GM23248 (cell line): ENCODE measurements at regions not wholly inside any gene's neighbourhood (a gene's known extent, or its start where the extent isn't known, plus 50 kb on each side); places are given as distances from the start of the nearest gene placed in this dataset.
A peak's percentile ranks its signal among the peaks of the same experiment; 100 is the strongest.
"Not testable (repeated sequence)": the region's sequence is repeated elsewhere in the genome, so short reads cannot be mapped to it uniquely, and the experiment has no call there.

Experiments
- DNase-seq: peaks from one replicate; pipeline ENCODE4 v3.0.0-alpha.2; 2015
- H2AFZ ChIP-seq: fragments of 200-600 bp; sonication (generic); 2 replicates; pipeline ENCODE4 v1.6.1; 2016; ENCODE audit warnings: antibody characterized with exemption
- H3F3A ChIP-seq: fragments of 200-600 bp; sonication (generic); 2 replicates; pipeline ENCODE4 v1.6.1; 2016; ENCODE audit warnings: mild to moderate bottlenecking, antibody characterized with exemption, mixed run types; ENCODE audit not compliant: insufficient read depth
- H3K27ac ChIP-seq: fragments of 200-600 bp; sonication (generic); 2 replicates; pipeline ENCODE4 v1.5.1; 2016; ENCODE audit warnings: mild to moderate bottlenecking
- H3K27me3 ChIP-seq: fragments of 200-600 bp; sonication (generic); replicated peaks from 2 replicates; pipeline ENCODE4 v1.6.1; 2016; ENCODE audit warnings: mild to moderate bottlenecking; ENCODE audit not compliant: insufficient read depth
- H3K36me3 ChIP-seq: fragments of 200-600 bp; sonication (generic); 2 replicates; pipeline ENCODE4 v1.6.1; 2016; ENCODE audit warnings: low read depth, mild to moderate bottlenecking
- H3K4me1 ChIP-seq: fragments of 200-600 bp; sonication (generic); 2 replicates; pipeline ENCODE4 v1.6.1; 2016; ENCODE audit warnings: mild to moderate bottlenecking; ENCODE audit not compliant: insufficient read depth
- H3K4me2 ChIP-seq: fragments of 200-600 bp; sonication (generic); one replicate; pipeline ENCODE4 v1.6.1; 2016; ENCODE audit warnings: mild to moderate bottlenecking; ENCODE audit not compliant: unreplicated experiment
- H3K4me3 ChIP-seq: fragments of 200-600 bp; sonication (generic); 2 replicates; pipeline ENCODE4 v1.5.1; 2016; ENCODE audit warnings: mild to moderate bottlenecking
- H3K79me2 ChIP-seq: fragments of 200-600 bp; sonication (generic); 2 replicates; pipeline ENCODE4 v1.6.1; 2016; ENCODE audit warnings: mild to moderate bottlenecking; ENCODE audit not compliant: insufficient read depth
- H3K9ac ChIP-seq: fragments of 200-600 bp; sonication (generic); 2 replicates; pipeline ENCODE4 v1.6.1; 2016; ENCODE audit warnings: mild to moderate bottlenecking
- H3K9me2 ChIP-seq: fragments of 200-600 bp; sonication (generic); 2 replicates; pipeline ENCODE4 v1.6.1; 2016; ENCODE audit warnings: mixed run types, mild to moderate bottlenecking, moderate library complexity; ENCODE audit not compliant: insufficient read depth
- H3K9me3 ChIP-seq: fragments of 200-600 bp; sonication (generic); one replicate; pipeline ENCODE4 v1.6.1; 2017; ENCODE audit warnings: low read depth
- H4K20me1 ChIP-seq: fragments of 200-600 bp; sonication (generic); 2 replicates; pipeline ENCODE4 v1.6.0; 2016; ENCODE audit not compliant: insufficient read depth
- EZH2 ChIP-seq: fragments of 200-600 bp; sonication (generic); IDR thresholded peaks from 2 replicates; pipeline ENCODE4 v1.6.1; 2018; ENCODE audit warnings: antibody characterized with exemption, mild to moderate bottlenecking; ENCODE audit not compliant: insufficient read depth, poor library complexity, severe bottlenecking
- EZH2phosphoT487 ChIP-seq: fragments of 200-600 bp; sonication (generic); IDR thresholded peaks from 2 replicates; pipeline ENCODE4 v1.6.1; 2018; ENCODE audit warnings: antibody characterized with exemption, moderate library complexity, mild to moderate bottlenecking, low read depth; ENCODE audit not compliant: insufficient read depth
- WGBS, 2 experiments: methylation state at CpG; one replicate each; pipeline ENCODE4 v1.1.6; 2015 to 2017; ENCODE audit warnings: low lambda C conversion rate in 2 of 2, low coverage in 1 of 2; ENCODE audit errors: missing lambda C conversion rate in 2 of 2; 5-methylcytosine and 5-hydroxymethylcytosine counted together
- in situ Hi-C: fragments of 300-500 bp; cut with MboI; formaldehyde crosslinking; loops from 2 replicates; pipeline ENCODE4 v1.15.0; 2020

GRCh38 chr20:46785958-46786357 lies 76.5 kb downstream of the SLC2A10 start:
- 0 out of 2 replicates have a peak, but pooled peaks cover 10% of the 10 kb centered on the region for H3K27me3 ChIP-seq
- H3K4me3 ChIP-seq: no peak overlapping the region
- no peak for DNase-seq
- in situ Hi-C loops: no loop called here
- H3K4me2 ChIP-seq: no peak overlapping the region
- 49 to 52% methylated on average over 7 of the region's 7 CpGs for WGBS, 2 experiments
- H2AFZ ChIP-seq: no peak overlapping the region
- no peak overlapping the region for H3K9ac ChIP-seq
- H3K36me3 ChIP-seq: no peaks in the 10 kb centered on the region
- no peaks in the 10 kb centered on the region for H3K9me2 ChIP-seq
- TF ChIP-seq EZH2phosphoT487 (no peak), EZH2 (no peak)
- no peaks in the 10 kb centered on the region for H3F3A ChIP-seq
- H3K79me2 ChIP-seq: no peaks in the 10 kb centered on the region
- 0 out of 2 replicates have a peak, but pooled peaks cover 6% of the 10 kb centered on the region for H3K4me1 ChIP-seq
- H4K20me1 ChIP-seq: no peaks in the 10 kb centered on the region
- no peaks in the 10 kb centered on the region for H3K9me3 ChIP-seq
- no peak overlapping the region for H3K27ac ChIP-seq

- DNase-seq: no peak
- Histone ChIP-seq H3K9ac (no peak overlapping the region), H3K27me3 (0 out of 2 replicates have a peak, but pooled peaks cover 10% of the 10 kb centered on the region), H3K4me3 (no peak overlapping the region), H4K20me1 (no peaks in the 10 kb centered on the region), H3K4me2 (no peak overlapping the region), H3K9me2 (no peaks in the 10 kb centered on the region), H3K36me3 (no peaks in the 10 kb centered on the region), H3K9me3 (no peaks in the 10 kb centered on the region), H3K4me1 (0 out of 2 replicates have a peak, but pooled peaks cover 6% of the 10 kb centered on the region), H3F3A (no peaks in the 10 kb centered on the region), H2AFZ (no peak overlapping the region), H3K79me2 (no peaks in the 10 kb centered on the region), H3K27ac (no peak overlapping the region)
- WGBS, 2 experiments: 52 to 55% methylated on average over 6 of the region's 6 CpGs
- TF ChIP-seq EZH2phosphoT487: no peak
- no peak for TF ChIP-seq EZH2
- in situ Hi-C loops: no loop called here
These were observed 77.1 kb downstream of the SLC2A10 start for GRCh38 chr20:46786566-46786965.

- TF ChIP-seq EZH2phosphoT487: no peak
- no peak for TF ChIP-seq EZH2
- Histone ChIP-seq H3K9me3 (no peaks in the 10 kb centered on the region), H3K4me1 (0 out of 2 replicates have a peak, but pooled peaks cover 6% of the 10 kb centered on the region), H3K27ac (no peak overlapping the region), H3K9ac (no peak overlapping the region), H3K4me3 (no peak overlapping the region), H3K27me3 (peaks cover 14% of the 10 kb centered on the region; the same call in 1 of the 2 replicates), H2AFZ (peak overlapping the region; percentile 12; the same call in 1 of the 2 replicates), H3K9me2 (no peaks in the 10 kb centered on the region), H3K4me2 (no peak overlapping the region), H3F3A (no peaks in the 10 kb centered on the region), H3K79me2 (no peaks in the 10 kb centered on the region), H4K20me1 (no peaks in the 10 kb centered on the region), H3K36me3 (no peaks in the 10 kb centered on the region)
- 16% methylated on average over 21 of the region's 21 CpGs for WGBS, 2 experiments
- peak; percentile 25 for DNase-seq
- in situ Hi-C loops: no loop called here
These were observed 78.7 kb downstream of the SLC2A10 start for GRCh38 chr20:46787991-46788762.

GRCh38 chr20:46788763-46789091 lies 79.3 kb downstream of the SLC2A10 start:
- H3K4me1 ChIP-seq, H3K4me3 ChIP-seq, H3K27ac ChIP-seq, H3K36me3 ChIP-seq, H3K4me2 ChIP-seq, DNase-seq, in situ Hi-C loops, H3K9me2 ChIP-seq, H4K20me1 ChIP-seq, H2AFZ ChIP-seq, H3K9me3 ChIP-seq, H3F3A ChIP-seq, H3K9ac ChIP-seq, H3K79me2 ChIP-seq: not testable (repeated sequence)
- WGBS, 2 experiments: 55 to 74% methylated on average over 5 of the region's 5 CpGs
- peaks cover 19% of the 10 kb centered on the region; the same call in 1 of the 2 replicates for H3K27me3 ChIP-seq
